ENCODE measurements at regions not wholly inside any gene's neighbourhood (a gene's known extent, or its start where the extent isn't known, plus 50 kb on each side); places are given as distances from the start of the nearest gene placed in this dataset.
"Not testable (repeated sequence)": the region's sequence is repeated elsewhere in the genome, so short reads cannot be mapped to it uniquely, and the experiment has no call there.

GRCh38 chr5:29239606-29240005 is 1953.9 kb upstream of the CDH6 start:
- no peak for DNase-seq

- DNase-seq, result no peak
Observed at GRCh38 chr5:29238115-29238514, 1955.4 kb upstream of the CDH6 start.

- no peak for DNase-seq
Observed at GRCh38 chr5:29231154-29231553, 1962.3 kb upstream of the CDH6 start.

- DNase-seq, result no peak
Observed at GRCh38 chr5:29230591-29230990, 1962.9 kb upstream of the CDH6 start.

DNA sequence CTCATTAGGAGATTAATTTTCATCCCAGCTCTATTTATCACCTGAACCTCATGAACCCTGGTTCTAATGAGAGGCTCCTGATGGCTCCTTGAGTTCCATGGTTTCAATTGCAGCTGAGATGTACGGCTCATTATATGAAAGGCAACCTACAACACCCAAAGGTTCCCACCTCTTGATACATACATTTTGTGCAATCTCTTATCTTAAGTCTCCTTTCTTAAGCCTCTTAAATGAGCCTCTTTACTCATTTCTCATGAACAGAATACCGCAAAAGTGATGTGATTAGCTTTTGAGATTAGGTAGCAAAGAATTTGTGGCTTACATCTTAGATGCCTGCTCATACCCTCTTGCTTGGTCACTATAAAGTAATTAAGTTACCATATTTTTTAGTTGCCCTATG is 1964.0 kb upstream of the CDH6 start:
- DNase-seq, result no peak

DNA sequence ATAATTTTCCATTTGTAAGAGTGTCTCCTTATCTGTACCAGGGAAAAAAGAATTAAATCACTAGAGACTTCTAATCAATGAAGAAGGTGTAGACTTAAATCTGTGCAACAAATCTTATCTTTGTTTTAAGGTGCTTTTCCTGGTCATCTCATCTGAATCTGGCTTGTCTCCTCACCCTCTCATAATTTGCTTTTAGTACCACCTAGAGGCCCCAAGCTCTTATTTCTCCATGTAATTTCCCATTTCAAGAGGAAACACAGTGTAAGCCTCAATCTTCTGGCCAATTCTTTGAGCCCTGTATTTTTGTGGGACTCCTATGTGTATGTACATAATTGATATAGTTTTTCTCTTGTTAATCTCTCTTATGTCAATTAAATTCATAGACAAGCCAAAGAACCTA is 1975.3 kb upstream of the CDH6 start:
- no peak for DNase-seq

- DNase-seq, result no peak
Observed at GRCh38 chr5:29214839-29215238, 1978.6 kb upstream of the CDH6 start.

DNA sequence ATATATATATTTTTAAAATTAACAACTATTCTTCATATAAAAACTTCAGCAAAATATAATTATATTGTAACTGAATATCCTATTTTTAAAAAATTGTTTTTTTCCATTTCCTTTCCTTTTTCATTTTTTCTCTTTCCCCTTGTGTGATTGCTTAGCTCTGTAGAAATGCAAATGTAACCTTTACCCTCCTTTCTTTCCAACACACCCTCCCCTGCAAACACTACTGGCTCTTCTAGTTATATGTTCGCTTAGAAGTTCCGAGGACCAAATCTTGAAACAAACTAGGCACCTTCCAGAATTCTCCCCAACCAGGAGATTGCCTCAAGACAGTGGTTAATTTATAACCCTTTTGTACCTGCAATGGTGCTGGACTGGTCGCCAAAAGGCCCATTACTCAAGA is 1980.0 kb upstream of the CDH6 start:
- DNase-seq, result no peak

GRCh38 chr5:29208024-29208423 is 1985.5 kb upstream of the CDH6 start:
- DNase-seq, result no peak

DNA sequence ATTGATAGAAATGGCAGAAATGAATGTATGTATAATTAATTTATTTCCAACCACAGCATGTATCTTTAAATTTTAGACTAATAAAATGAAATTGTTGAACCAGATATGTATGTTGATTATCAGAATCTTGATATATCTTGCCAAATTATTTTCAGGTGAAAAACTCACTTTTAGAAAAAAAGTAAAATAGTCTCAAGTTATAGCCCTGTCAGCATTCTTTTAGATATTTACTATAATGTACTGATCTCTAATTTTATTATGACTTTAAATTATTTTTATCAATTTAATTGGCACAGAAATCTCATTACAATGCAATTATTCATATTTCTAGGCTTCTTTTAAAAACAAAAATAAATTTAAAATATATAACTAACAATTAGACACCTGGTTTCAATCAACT is 1990.4 kb upstream of the CDH6 start:
- no peak for DNase-seq

- no peak for DNase-seq
Observed at GRCh38 chr5:29197631-29198454, 1995.6 kb upstream of the CDH6 start.

DNA sequence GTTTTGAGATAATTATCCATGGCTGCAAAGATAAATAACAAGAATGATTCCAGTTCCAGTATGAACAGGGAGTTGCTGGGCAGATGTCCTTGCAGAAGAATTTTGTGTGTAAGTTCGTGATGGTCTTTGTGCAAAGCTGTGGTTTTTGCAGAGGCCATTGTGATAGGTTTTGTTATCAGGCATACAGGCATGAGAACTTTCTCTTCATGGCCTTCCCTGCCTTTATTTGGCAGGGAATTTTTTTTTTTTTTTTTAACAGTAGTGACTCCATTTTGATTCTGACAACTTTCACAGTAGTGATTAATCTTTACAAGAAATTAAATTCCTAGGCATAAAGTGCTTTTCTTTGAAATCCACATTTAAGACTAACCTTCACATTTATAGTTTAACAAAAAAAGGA is 1999.5 kb upstream of the CDH6 start:
- DNase-seq, result no peak

DNA sequence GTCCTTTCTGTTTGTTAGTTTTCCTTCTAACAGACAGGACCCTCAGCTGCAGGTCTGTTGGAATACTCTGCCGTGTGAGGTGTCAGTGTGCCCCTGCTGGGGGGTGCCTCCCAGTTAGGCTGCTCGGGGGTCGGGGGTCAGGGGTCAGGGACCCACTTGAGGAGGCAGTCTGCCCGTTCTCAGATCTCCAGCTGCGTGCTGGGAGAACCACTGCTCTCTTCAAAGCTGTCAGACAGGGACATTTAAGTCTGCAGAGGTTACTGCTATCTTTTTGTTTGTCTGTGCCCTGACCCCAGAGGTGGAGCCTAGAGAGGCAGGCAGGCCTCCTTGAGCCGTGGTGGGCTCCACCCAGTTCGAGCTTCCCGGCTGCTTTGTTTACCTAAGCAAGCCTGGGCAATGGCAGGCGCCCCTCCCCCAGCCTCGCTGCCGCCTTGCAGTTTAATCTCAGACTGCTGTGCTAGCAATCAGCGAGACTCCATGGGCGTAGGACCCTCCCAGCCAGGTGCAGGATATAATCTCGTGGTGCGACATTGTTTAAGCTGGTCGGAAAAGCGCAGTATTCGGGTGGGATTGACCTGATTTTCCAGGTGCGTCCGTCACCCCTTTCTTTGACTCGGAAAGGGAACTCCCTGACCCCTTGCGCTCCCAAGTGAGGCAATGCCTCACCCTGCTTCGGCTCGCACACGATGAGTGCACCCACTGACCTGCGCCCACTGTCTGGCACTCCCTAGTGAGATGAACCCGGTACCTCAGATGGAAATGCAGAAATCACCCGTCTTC is 2002.0 kb upstream of the CDH6 start:
- DNase-seq, result not testable (repeated sequence)

DNA sequence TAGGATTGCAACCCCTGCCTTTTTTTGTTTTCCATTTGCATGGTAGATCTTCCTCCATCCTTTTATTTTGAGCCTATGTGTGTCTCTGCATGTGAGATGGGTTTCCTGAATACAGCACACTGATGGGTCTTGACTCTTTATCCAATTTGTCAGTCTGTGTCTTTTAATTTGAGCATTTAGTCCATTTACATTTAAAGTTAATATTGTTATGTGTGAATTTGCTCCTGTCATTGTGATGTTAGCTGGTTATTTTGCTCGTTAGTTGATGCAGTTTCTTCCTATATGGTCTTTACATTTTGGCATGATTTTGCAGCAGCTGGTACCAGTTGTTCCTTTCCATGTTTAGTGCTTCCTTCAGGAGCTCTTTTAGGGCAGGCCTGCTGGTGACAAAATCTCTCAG is 2003.1 kb upstream of the CDH6 start:
- not testable (repeated sequence) for DNase-seq

- not testable (repeated sequence) for DNase-seq
Observed at GRCh38 chr5:29186380-29186779, 2007.1 kb upstream of the CDH6 start.

DNA sequence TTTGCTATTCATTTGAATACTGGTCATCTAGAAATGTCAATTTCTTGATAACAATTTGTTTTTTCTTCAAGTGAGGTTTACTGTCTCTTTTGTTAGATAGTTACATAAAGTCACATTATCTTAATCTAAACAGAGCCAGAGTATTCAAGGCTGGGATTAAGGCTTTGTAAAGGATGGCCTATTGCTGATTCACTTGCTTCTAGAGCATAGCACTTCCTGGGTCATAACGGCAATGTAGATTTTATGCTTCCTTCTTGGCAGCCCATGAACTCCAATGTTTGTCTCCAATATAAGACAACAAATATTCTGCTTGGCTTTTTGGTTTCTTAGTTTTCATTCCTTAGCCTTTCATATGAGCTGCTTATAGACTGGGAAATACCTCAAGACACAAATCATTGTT is 2007.9 kb upstream of the CDH6 start:
- DNase-seq, result no peak

- no peak for DNase-seq
Observed at GRCh38 chr5:29175774-29176173, 2017.7 kb upstream of the CDH6 start.

GRCh38 chr5:29170599-29170998 is 2022.9 kb upstream of the CDH6 start:
- DNase-seq, result no peak

DNA sequence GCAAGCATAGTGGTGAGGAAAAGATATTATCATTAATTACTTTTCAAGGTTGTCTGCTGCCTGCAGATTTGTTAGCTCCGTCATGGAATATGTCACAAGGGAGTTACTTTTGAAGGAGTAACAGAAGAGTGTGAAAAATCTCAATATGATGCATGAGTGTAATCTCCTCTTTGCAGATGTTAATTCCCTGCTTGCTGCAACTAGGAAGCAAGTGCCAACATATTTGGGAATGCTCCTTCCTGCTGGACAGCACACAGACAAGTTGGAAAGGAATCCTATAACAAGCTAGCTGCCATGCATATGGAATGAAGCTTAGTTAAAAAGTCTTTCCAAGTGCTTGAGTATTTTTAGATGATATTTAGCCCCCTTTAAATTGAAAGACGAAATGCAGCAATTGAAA is 2023.6 kb upstream of the CDH6 start:
- no peak for DNase-seq

- no peak for DNase-seq
Observed at GRCh38 chr5:29162297-29162696, 2031.2 kb upstream of the CDH6 start.

DNA sequence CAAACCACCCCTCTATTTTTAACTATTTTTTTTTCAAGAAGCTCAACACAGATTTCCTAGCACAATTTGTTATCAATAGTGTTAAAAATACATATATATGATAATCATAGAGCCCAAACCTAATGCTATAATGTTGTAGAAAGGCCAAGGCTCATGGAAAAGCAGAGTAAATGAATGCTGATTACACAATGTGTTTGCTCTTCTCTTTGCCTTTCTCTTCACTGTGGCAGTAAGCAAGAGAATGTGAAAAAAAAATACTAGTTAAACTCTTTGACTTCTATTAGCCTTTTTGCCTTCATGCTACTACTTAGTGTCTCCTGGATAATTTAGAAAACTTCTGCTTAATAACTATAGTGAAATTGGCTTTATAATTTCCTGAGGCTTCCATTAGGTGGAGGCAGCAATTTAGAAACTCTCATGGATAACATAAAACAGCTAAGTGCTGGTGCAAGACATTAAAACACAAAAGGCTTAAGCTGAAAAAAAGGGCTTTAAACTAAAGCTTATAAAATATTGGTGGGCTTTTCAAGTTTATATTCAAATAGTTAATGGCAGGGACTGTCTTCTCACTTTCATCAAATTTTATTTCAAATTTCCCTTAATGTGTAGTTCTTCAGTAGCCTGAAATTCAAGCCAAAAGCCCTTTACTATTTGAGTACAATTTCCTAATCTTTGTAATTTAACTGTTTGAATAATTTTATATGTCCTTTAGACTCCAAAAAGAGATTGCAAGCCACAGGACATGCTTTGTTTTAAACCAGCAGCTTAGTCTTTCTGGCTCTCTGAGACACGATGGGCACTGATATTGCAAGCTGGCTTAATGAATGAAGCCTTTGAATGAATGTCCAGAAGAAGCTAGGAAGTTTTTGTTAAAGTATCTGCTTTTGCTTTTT is 2031.8 kb upstream of the CDH6 start:
- no peak for DNase-seq

- DNase-seq, result no peak
Observed at GRCh38 chr5:29157975-29158374, 2035.5 kb upstream of the CDH6 start.

DNA sequence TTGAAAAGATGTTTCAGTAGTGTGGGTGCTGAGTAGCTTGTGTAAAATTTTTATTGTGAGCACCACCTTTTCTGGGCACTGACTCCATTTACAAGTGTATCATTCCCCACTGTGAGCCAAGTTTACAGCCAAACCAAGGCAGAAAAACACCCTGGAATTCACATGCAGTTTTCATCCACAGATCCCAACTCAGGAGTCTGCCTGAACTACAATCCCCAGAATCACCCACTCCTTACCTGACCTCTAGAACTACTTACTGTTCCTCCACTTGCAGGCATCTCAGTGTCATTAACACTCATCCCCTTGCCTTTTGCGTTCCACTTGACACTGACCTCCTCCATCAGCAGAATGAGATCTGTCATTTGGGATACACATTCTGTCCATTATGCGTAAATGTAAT is 2042.6 kb upstream of the CDH6 start:
- DNase-seq, result no peak

Measured in occipital lobe (tissue), 1 donor.